Tibial nerve (tissue), 4 donors: ENCODE measurements at regions not wholly inside any gene's neighbourhood (a gene's known extent, or its start where the extent isn't known, plus 50 kb on each side); places are given as distances from the start of the nearest gene placed in this dataset.

Experiments
- CTCF ChIP-seq, 5 experiments: fragments of 200-600 bp in 3 of 5; fragments of 450-650 bp in 2 of 5; sonication (generic) in 3 of 5; IDR thresholded peaks; one replicate each; pipeline ENCODE4 v1.5.1; 2016 to 2019; ENCODE audit warnings: antibody characterized with exemption in 5 of 5, mild to moderate bottlenecking in 3 of 5, moderate library complexity in 2 of 5
- EP300 ChIP-seq, 2 donors: sonication (generic); formaldehyde crosslinking; IDR thresholded peaks; one replicate each; pipeline ENCODE4 v1.6.1; 2017; ENCODE audit warnings: antibody characterized with exemption in 2 of 2, mild to moderate bottlenecking in 1 of 2
- POLR2A ChIP-seq, 2 donors: fragments of 450-650 bp; IDR thresholded peaks; one replicate each; pipeline ENCODE4 v1.6.1; 2017; ENCODE audit warnings: antibody characterized with exemption in 2 of 2, mild to moderate bottlenecking in 2 of 2, moderate library complexity in 2 of 2

DNA sequence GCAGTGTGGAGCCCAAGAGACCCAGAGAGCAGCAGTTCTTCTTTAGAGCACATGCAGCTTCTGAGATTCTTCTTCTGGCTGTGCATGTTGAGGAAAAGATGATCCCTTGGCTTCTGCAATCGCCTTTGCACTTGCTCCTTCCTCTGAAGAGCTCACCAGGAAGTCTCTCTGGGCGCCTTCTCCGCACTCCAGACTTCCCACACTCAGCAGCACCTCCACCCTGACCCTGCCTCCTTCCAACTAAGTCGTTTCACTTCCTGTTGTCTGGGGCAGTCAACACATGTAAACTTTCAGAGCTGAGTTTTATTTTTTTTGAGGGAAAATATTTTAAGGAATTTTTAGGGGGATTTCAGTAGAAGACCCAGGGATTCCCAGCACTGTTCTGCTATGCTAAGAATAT, 73.4 kb upstream of the F3 start:
- no peak for TF ChIP-seq CTCF (IDR thresholded peaks at IDR 0.05)
- no peak for TF ChIP-seq POLR2A (IDR thresholded peaks at IDR 0.05)
- no peak for TF ChIP-seq EP300 (IDR thresholded peaks at IDR 0.05)
